Stimulated activated naive CD8-positive, alpha-beta T cell treated with anti-CD3 and anti-CD28 coated beads, Interleukin-15, amount 100 ng/mL, for 72 hours (primary cell): ENCODE measurements at regions not wholly inside any gene's neighbourhood (a gene's known extent, or its start where the extent isn't known, plus 50 kb on each side); places are given as distances from the start of the nearest gene placed in this dataset.

Experiments used
- ATAC-seq: fragments of 150-1000 bp; cut with Tn5 transposase; 2 replicates; pipeline ENCODE4 v1.10.0; 2021; ENCODE audit warnings: mild to moderate bottlenecking, moderate library complexity
- DNase-seq, 2 donors: peaks; one replicate each; pipeline ENCODE4 v3.0.0; 2021 to 2022
- H3K27ac Mint-ChIP-seq, 2 donors: one replicate each; pipeline ENCODE4 v1.8.0; 2022; ENCODE audit warnings: mild to moderate bottlenecking in 2 of 2, mixed read lengths in 2 of 2, moderate library complexity in 2 of 2
- H3K27me3 Mint-ChIP-seq: one replicate; pipeline ENCODE4 v1.8.0; 2022; ENCODE audit warnings: mixed read lengths
- H3K4me1 Mint-ChIP-seq: one replicate; pipeline ENCODE4 v1.8.0; 2022; ENCODE audit warnings: mild to moderate bottlenecking, mixed read lengths
- H3K4me3 Mint-ChIP-seq, 2 donors: one replicate each; pipeline ENCODE4 v1.8.0; 2022; ENCODE audit warnings: mild to moderate bottlenecking in 2 of 2, mixed read lengths in 2 of 2, moderate library complexity in 1 of 2
- H3K9me3 Mint-ChIP-seq, 2 donors: one replicate each; pipeline ENCODE4 v1.8.0; 2022; ENCODE audit warnings: mixed read lengths in 2 of 2

DNA sequence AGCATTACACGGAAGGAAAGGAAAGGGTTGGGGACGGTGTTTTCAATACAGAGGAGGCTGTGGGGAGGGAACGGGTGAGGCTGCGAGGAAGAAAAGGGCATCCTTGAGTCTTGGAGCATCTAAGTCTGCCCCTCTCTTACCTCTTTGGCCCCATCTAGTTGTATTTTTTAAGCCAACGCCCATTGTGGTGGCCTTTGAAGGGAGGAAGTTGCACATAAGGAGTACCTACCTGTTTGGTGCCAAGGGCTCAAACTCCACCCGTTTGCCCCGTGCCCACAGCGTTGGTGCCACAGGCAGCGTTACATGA, 146.1 kb upstream of the UMPS start:
- peaks cover 32% of the 10 kb centered on the region for H3K4me1 Mint-ChIP-seq
- H3K4me3 Mint-ChIP-seq = peak overlapping the region; percentile 1 to 29
- H3K9me3 Mint-ChIP-seq = no peaks in the 10 kb centered on the region
- no peak for DNase-seq
- peaks cover 81% of the 10 kb centered on the region for H3K27me3 Mint-ChIP-seq
- H3K27ac Mint-ChIP-seq = no peak overlapping the region
- peak; percentile 26 for ATAC-seq

- Mint-ChIP-seq H3K27ac (no peak overlapping the region), H3K9me3 (no peaks in the 10 kb centered on the region), H3K4me1 (peaks cover 34% of the 10 kb centered on the region), H3K27me3 (peaks cover 77% of the 10 kb centered on the region), H3K4me3 (peak overlapping the region; percentile 76 to 85)
- DNase-seq (peak; percentile 20 to 28), ATAC-seq (peak; percentile 71)
Observed at GRCh38 chr3:124584552-124585391, 145.5 kb upstream of the UMPS start.

GRCh38 chr3:124586126-124587052, 143.9 kb upstream of the UMPS start:
- H3K27ac Mint-ChIP-seq = no peak overlapping the region
- no peak for ATAC-seq
- H3K9me3 Mint-ChIP-seq = no peaks in the 10 kb centered on the region
- peaks cover 34% of the 10 kb centered on the region for H3K4me1 Mint-ChIP-seq
- H3K4me3 Mint-ChIP-seq = peak overlapping the region; percentile 76 to 85
- DNase-seq = no peak
- H3K27me3 Mint-ChIP-seq = peaks cover 80% of the 10 kb centered on the region

GRCh38 chr3:124587053-124587408, 143.2 kb upstream of the UMPS start:
- H3K9me3 Mint-ChIP-seq = no peaks in the 10 kb centered on the region
- no peak overlapping the region for H3K4me3 Mint-ChIP-seq
- DNase-seq = no peak
- no peak overlapping the region for H3K27ac Mint-ChIP-seq
- H3K4me1 Mint-ChIP-seq = peaks cover 38% of the 10 kb centered on the region
- H3K27me3 Mint-ChIP-seq = peaks cover 76% of the 10 kb centered on the region
- ATAC-seq = no peak

DNA sequence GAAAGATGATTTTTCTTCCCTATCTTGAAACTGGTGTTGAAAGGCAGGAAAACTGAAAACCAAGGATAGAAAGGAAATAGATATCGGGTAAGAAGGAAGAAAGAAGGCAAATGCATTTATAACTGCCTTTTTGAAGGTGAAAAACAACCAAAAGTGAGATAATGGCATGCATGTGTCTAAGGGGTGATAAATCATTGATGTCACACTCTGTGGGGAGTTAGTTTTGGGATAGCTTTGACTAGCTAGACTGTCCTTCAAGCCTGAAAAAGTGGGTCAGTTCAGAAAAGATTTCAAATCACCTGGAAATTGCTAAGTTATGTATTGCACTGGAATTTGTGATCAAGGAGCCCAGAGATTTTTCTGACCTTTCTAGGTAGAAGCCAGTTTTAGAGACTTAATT, 142.2 kb upstream of the UMPS start:
- H3K4me1 Mint-ChIP-seq = peaks cover 48% of the 10 kb centered on the region
- H3K4me3 Mint-ChIP-seq = no peak overlapping the region
- ATAC-seq (no peak), DNase-seq (no peak)
- H3K27ac Mint-ChIP-seq = no peak overlapping the region
- H3K27me3 Mint-ChIP-seq = peaks cover 71% of the 10 kb centered on the region
- no peaks in the 10 kb centered on the region for H3K9me3 Mint-ChIP-seq

GRCh38 chr3:124588794-124589193, 141.5 kb upstream of the UMPS start:
- Mint-ChIP-seq H3K4me1 (peaks cover 56% of the 10 kb centered on the region), H3K4me3 (no peak overlapping the region), H3K27me3 (peaks cover 64% of the 10 kb centered on the region), H3K27ac (no peak overlapping the region), H3K9me3 (no peaks in the 10 kb centered on the region)
- peak; percentile 66 for ATAC-seq
- DNase-seq = no peak

- Mint-ChIP-seq H3K4me1 (peaks cover 40% of the 10 kb centered on the region), H3K27me3 (peaks cover 36% of the 10 kb centered on the region), H3K27ac (no peak overlapping the region), H3K4me3 (no peak overlapping the region), H3K9me3 (no peaks in the 10 kb centered on the region)
- no peak for DNase-seq
- no peak for ATAC-seq
Observed at GRCh38 chr3:124591699-124592098, 138.6 kb upstream of the UMPS start.

- ATAC-seq = peak; percentile 87
- Mint-ChIP-seq H3K9me3 (no peaks in the 10 kb centered on the region), H3K4me1 (peaks cover 40% of the 10 kb centered on the region), H3K4me3 (peak overlapping the region; percentile 29 to 76), H3K27me3 (peaks cover 34% of the 10 kb centered on the region), H3K27ac (peak overlapping the region; percentile 7 to 75)
- DNase-seq = peak; percentile 17 to 55
Observed at GRCh38 chr3:124592658-124593441, 137.4 kb upstream of the UMPS start.

- no peak for DNase-seq
- no peaks in the 10 kb centered on the region for H3K9me3 Mint-ChIP-seq
- peaks cover 28% of the 10 kb centered on the region for H3K27me3 Mint-ChIP-seq
- H3K27ac Mint-ChIP-seq = peak overlapping the region in 1 of 2 donors; percentile 75
- ATAC-seq = no peak
- H3K4me3 Mint-ChIP-seq = peak overlapping the region; percentile 11 to 76
- H3K4me1 Mint-ChIP-seq = peaks cover 36% of the 10 kb centered on the region
Observed at GRCh38 chr3:124593442-124593829, 136.8 kb upstream of the UMPS start.

DNA sequence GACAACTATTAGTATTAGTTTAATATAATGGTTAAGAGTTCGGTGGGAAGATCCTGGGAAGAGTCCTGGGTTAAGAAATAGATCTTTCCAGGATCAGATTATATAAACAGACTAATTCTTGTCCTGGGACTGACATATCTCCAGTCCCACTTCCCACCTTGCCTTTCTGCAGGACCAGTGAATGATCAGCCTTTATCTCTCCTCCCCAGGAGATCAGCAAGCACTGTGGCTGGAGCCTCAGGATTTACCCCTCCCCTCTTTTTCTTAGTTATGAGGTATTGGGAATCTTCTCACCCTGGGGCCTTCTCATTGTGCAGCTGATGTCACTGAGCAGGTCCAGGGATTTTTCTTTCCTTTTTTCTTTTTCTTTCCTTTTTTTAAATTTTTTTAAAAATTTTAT, 135.7 kb upstream of the UMPS start:
- H3K27me3 Mint-ChIP-seq = peaks cover 24% of the 10 kb centered on the region
- H3K9me3 Mint-ChIP-seq = no peaks in the 10 kb centered on the region
- DNase-seq = no peak
- ATAC-seq = no peak
- peaks cover 27% of the 10 kb centered on the region for H3K4me1 Mint-ChIP-seq
- no peak overlapping the region for H3K27ac Mint-ChIP-seq
- H3K4me3 Mint-ChIP-seq = no peak overlapping the region

- ATAC-seq = no peak
- Mint-ChIP-seq H3K27me3 (peaks cover 34% of the 10 kb centered on the region), H3K27ac (no peak overlapping the region), H3K4me1 (peaks cover 20% of the 10 kb centered on the region), H3K9me3 (no peaks in the 10 kb centered on the region), H3K4me3 (no peak overlapping the region)
- DNase-seq = no peak
Observed at GRCh38 chr3:124597273-124597672, 133.0 kb upstream of the UMPS start.

DNA sequence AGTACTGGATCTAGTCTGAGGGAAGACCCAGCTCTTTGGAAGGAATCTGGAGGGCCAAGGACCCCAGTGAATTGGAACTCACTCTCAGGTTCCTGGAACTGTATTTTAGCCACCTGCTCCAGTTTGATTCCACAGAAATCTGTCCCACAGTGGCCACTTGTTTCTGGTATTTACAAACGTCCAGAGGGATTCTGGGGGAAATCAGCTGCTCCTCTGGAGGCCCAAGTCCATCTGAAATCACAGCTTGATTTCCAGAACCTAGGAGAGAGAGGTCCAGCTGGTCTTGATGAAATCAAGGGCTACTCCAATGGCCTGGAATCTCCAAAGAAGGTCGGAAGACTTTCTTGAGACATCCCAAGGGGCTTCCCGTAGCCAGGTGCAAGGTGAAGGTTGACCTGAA, 132.3 kb upstream of the UMPS start:
- Mint-ChIP-seq H3K9me3 (no peaks in the 10 kb centered on the region), H3K27me3 (peaks cover 41% of the 10 kb centered on the region), H3K4me1 (peaks cover 13% of the 10 kb centered on the region), H3K27ac (no peak overlapping the region), H3K4me3 (no peak overlapping the region)
- DNase-seq = no peak
- ATAC-seq = no peak

GRCh38 chr3:124599147-124599765, 131.0 kb upstream of the UMPS start:
- Mint-ChIP-seq H3K27me3 (peaks cover 54% of the 10 kb centered on the region), H3K27ac (no peak overlapping the region), H3K4me3 (no peak overlapping the region), H3K4me1 (peaks cover under 1% of the 10 kb centered on the region), H3K9me3 (no peaks in the 10 kb centered on the region)
- no peak for ATAC-seq
- DNase-seq = no peak

- no peak for ATAC-seq
- no peak for DNase-seq
- no peak overlapping the region for H3K4me3 Mint-ChIP-seq
- no peak overlapping the region for H3K27ac Mint-ChIP-seq
- H3K4me1 Mint-ChIP-seq = no peaks in the 10 kb centered on the region
- no peaks in the 10 kb centered on the region for H3K9me3 Mint-ChIP-seq
- peaks cover 54% of the 10 kb centered on the region for H3K27me3 Mint-ChIP-seq
Observed at GRCh38 chr3:124599779-124600693, 130.2 kb upstream of the UMPS start.
